H9 (cell line): ENCODE measurements at regions not wholly inside any gene's neighbourhood (a gene's known extent, or its start where the extent isn't known, plus 50 kb on each side); places are given as distances from the start of the nearest gene placed in this dataset.

Experiments used
- DNase-seq: peaks from one replicate; pipeline ENCODE4 v3.0.0-alpha.2; 2017
- H2AFZ ChIP-seq: one replicate; pipeline ENCODE4 v1.6.1; 2013; ENCODE audit warnings: mild to moderate bottlenecking, low read length, control low read depth, moderate library complexity
- H2AK5ac ChIP-seq: 2 replicates; pipeline ENCODE4 v1.6.1; 2013; ENCODE audit warnings: low read length, control low read depth, mixed read lengths; ENCODE audit not compliant: insufficient read length
- H2BK120ac ChIP-seq: one replicate; pipeline ENCODE4 v1.6.1; 2013; ENCODE audit warnings: low read depth, mild to moderate bottlenecking, low read length, control low read depth, inconsistent platforms; ENCODE audit not compliant: poor library complexity, severe bottlenecking
- H2BK12ac ChIP-seq: 2 replicates; pipeline ENCODE4 v1.6.1; 2013; ENCODE audit warnings: low read length, control low read depth, mixed read lengths, low read depth; ENCODE audit not compliant: insufficient read length
- H2BK15ac ChIP-seq: 2 replicates; pipeline ENCODE4 v1.6.1; 2013; ENCODE audit warnings: low read depth, low read length, control low read depth
- H2BK20ac ChIP-seq: one replicate; pipeline ENCODE4 v1.6.1; 2013; ENCODE audit warnings: low read depth, mild to moderate bottlenecking, low read length, control low read depth, inconsistent platforms; ENCODE audit not compliant: poor library complexity, severe bottlenecking
- H2BK5ac ChIP-seq: 2 replicates; pipeline ENCODE4 v1.6.1; 2013; ENCODE audit warnings: low read length, control low read depth, mixed read lengths; ENCODE audit not compliant: insufficient read length
- H3K14ac ChIP-seq: 2 replicates; pipeline ENCODE4 v1.6.1; 2013; ENCODE audit warnings: low read length, control low read depth; ENCODE audit not compliant: insufficient read depth
- H3K18ac ChIP-seq: 2 replicates; pipeline ENCODE4 v1.6.1; 2013; ENCODE audit warnings: low read depth, mild to moderate bottlenecking, mixed read lengths, low read length, control low read depth; ENCODE audit not compliant: insufficient read length
- H3K23ac ChIP-seq: 2 replicates; pipeline ENCODE4 v1.6.1; 2013; ENCODE audit warnings: low read length, control low read depth, mixed read lengths, low read depth; ENCODE audit not compliant: insufficient read length
- H3K23me2 ChIP-seq: 2 replicates; pipeline ENCODE4 v1.6.1; 2013; ENCODE audit warnings: low read depth, mild to moderate bottlenecking, mixed read lengths, low read length, control low read depth; ENCODE audit not compliant: insufficient read length, poor library complexity, severe bottlenecking
- H3K27ac ChIP-seq: 2 replicates; pipeline ENCODE4 v1.5.1; 2013; ENCODE audit warnings: low read length, control low read depth, mixed read lengths, low read depth; ENCODE audit not compliant: insufficient read length
- H3K27me3 ChIP-seq: 2 replicates; pipeline ENCODE4 v1.6.1; 2013; ENCODE audit warnings: low read length, control low read depth, inconsistent platforms; ENCODE audit not compliant: insufficient read depth
- H3K4ac ChIP-seq: 2 replicates; pipeline ENCODE4 v1.6.1; 2013; ENCODE audit warnings: low read depth, mild to moderate bottlenecking, control low read depth, inconsistent platforms, low read length, moderate library complexity
- H3K4me1 ChIP-seq: 2 replicates; pipeline ENCODE4 v1.6.1; 2013; ENCODE audit warnings: low read length, control low read depth, inconsistent platforms; ENCODE audit not compliant: insufficient read depth
- H3K4me2 ChIP-seq: 2 replicates; pipeline ENCODE4 v1.6.1; 2013; ENCODE audit warnings: low read length, control low read depth, mixed read lengths; ENCODE audit not compliant: insufficient read length, insufficient read depth
- H3K56ac ChIP-seq: 2 replicates; pipeline ENCODE4 v1.6.1; 2013; ENCODE audit warnings: low read depth, mild to moderate bottlenecking, mixed read lengths, low read length, control low read depth; ENCODE audit not compliant: insufficient read length
- H3K79me1 ChIP-seq: 2 replicates; pipeline ENCODE4 v1.6.1; 2013; ENCODE audit warnings: low read depth, mild to moderate bottlenecking, moderate library complexity, low read length, control low read depth, inconsistent platforms; ENCODE audit not compliant: insufficient read depth, poor library complexity, severe bottlenecking
- H3K79me2 ChIP-seq: 2 replicates; pipeline ENCODE4 v1.6.1; 2013; ENCODE audit warnings: low read length, control low read depth, inconsistent platforms; ENCODE audit not compliant: insufficient read depth
- H3K9ac ChIP-seq: 2 replicates; pipeline ENCODE4 v1.6.1; 2013; ENCODE audit warnings: low read length, control low read depth, mixed read lengths; ENCODE audit not compliant: insufficient read length; ENCODE audit errors: extremely low read depth
- H3K9me3 ChIP-seq: one replicate; pipeline ENCODE4 v1.6.1; 2013; ENCODE audit warnings: low read depth, low read length, inconsistent platforms; ENCODE audit not compliant: control insufficient read depth
- H3T11ph ChIP-seq: one replicate; pipeline ENCODE4 v1.6.1; 2013; ENCODE audit warnings: mild to moderate bottlenecking, low read length, control low read depth, inconsistent platforms
- H4K20me1 ChIP-seq: one replicate; pipeline ENCODE4 v1.6.1; 2013; ENCODE audit not compliant: control insufficient read depth, insufficient read length, insufficient read depth
- H4K5ac ChIP-seq: 2 replicates; pipeline ENCODE4 v1.6.1; 2013; ENCODE audit warnings: low read depth, mild to moderate bottlenecking, mixed read lengths, low read length, control low read depth; ENCODE audit not compliant: insufficient read length
- H4K8ac ChIP-seq: replicated peaks from 2 replicates; pipeline ENCODE4 v1.6.1; 2013; ENCODE audit warnings: low read length, control low read depth, mixed read lengths, low read depth; ENCODE audit not compliant: insufficient read length
- H4K91ac ChIP-seq: 2 replicates; pipeline ENCODE4 v1.6.1; 2013; ENCODE audit warnings: low read depth, mild to moderate bottlenecking, moderate library complexity, mixed read lengths, low read length, control low read depth; ENCODE audit not compliant: insufficient read length
- H3K27ac Mint-ChIP-seq, 3 experiments: 2 replicates in 2 of 3; 3 replicates in 1 of 3; pipeline ENCODE4 v1.8.0; 2020 to 2021; ENCODE audit warnings: mixed read lengths in 3 of 3, mild to moderate bottlenecking in 1 of 3, moderate library complexity in 1 of 3
- H3K27me3 Mint-ChIP-seq: 2 replicates; pipeline ENCODE4 v1.8.0; 2021; ENCODE audit warnings: low read depth, mild to moderate bottlenecking, moderate library complexity, mixed read lengths
- H3K36me3 Mint-ChIP-seq, 3 experiments: 2 replicates in 2 of 3; 3 replicates in 1 of 3; pipeline ENCODE4 v1.8.0; 2020 to 2021; ENCODE audit warnings: low read depth in 3 of 3, mixed read lengths in 3 of 3; ENCODE audit not compliant: insufficient read depth in 1 of 3
- H3K4me1 Mint-ChIP-seq, 2 experiments: 2 replicates each; pipeline ENCODE4 v1.8.0; 2020; ENCODE audit warnings: mixed read lengths in 2 of 2
- H3K4me3 Mint-ChIP-seq, 2 experiments: 2 replicates in 1 of 2; 3 replicates in 1 of 2; pipeline ENCODE4 v1.8.0; 2020 to 2021; ENCODE audit warnings: mild to moderate bottlenecking in 2 of 2, mixed read lengths in 2 of 2, moderate library complexity in 1 of 2
- H3K9me3 Mint-ChIP-seq, 2 experiments: 2 replicates in 1 of 2; 3 replicates in 1 of 2; pipeline ENCODE4 v1.8.0; 2020; ENCODE audit warnings: mild to moderate bottlenecking in 2 of 2, mixed read lengths in 2 of 2, moderate library complexity in 1 of 2
- CTCF ChIP-seq: fragments of 200-600 bp; sonication (generic); conservative IDR thresholded peaks from 3 replicates; pipeline ENCODE4 v1.8.0; 2021; ENCODE audit warnings: antibody characterized with exemption, mild to moderate bottlenecking
- WGBS: extraction: QIAGEN DNeasy Blood & Tissue Kit; methylation state at CpG from one replicate; pipeline ENCODE4 v1.1.7; 2013; ENCODE audit warnings: missing lambda C conversion rate, low lambda C conversion rate, mixed read lengths; ENCODE audit not compliant: insufficient read length; ENCODE audit errors: extremely low coverage; 5-methylcytosine and 5-hydroxymethylcytosine counted together

DNA sequence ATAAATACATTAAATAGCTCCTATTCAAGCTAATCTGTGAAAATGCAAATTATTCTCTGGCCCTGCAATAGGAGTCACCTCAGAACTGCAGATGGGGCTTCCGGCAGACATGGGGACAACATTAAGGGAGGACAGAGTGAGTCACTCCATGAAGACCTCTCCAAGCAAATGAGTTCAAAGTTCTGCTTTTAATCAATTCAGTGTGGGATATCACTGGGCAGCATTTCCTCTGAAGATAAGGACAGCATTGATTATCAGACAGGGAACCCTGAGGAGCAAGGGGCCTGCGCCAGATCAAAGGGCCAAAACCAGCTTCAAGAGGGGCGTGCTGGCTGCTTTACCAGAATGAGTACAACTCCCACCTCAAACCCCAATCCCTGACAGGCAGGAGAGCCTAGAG is 356.9 kb upstream of the KLHL29 start:
- Mint-ChIP-seq H3K27me3 (peaks cover 3% of the 10 kb centered on the region; the same call in 1 of the 2 replicates), H3K4me1 (peaks cover 13 to 14% of the 10 kb centered on the region in 2 experiments), H3K9me3 (no peaks in the 10 kb centered on the region; a peak in 1 of 5 replicates), H3K36me3 (no peaks in the 10 kb centered on the region), H3K27ac (no peak overlapping the region), H3K4me3 (no peak overlapping the region)
- no peak overlapping the region for H4K5ac ChIP-seq
- H3K9ac ChIP-seq: no peak overlapping the region
- no peak for TF ChIP-seq CTCF
- no peak overlapping the region for H3T11ph ChIP-seq
- H3K4me2 ChIP-seq: no peak overlapping the region
- H2AK5ac ChIP-seq: no peak overlapping the region
- H3K23me2 ChIP-seq: no peaks in the 10 kb centered on the region
- no peaks in the 10 kb centered on the region for H3K27me3 ChIP-seq
- H3K18ac ChIP-seq: no peak overlapping the region
- H3K14ac ChIP-seq: no peak overlapping the region
- H2BK15ac ChIP-seq: no peak overlapping the region
- H3K4ac ChIP-seq: no peak overlapping the region
- H3K4me1 ChIP-seq: no peaks in the 10 kb centered on the region; the same call in 1 of the 2 replicates
- H3K27ac ChIP-seq: no peak overlapping the region
- H2AFZ ChIP-seq: no peak overlapping the region
- no peaks in the 10 kb centered on the region for H3K79me2 ChIP-seq
- H3K79me1 ChIP-seq: no peaks in the 10 kb centered on the region
- no peak overlapping the region for H2BK5ac ChIP-seq
- no peaks in the 10 kb centered on the region for H3K9me3 ChIP-seq
- no CpG with 5 or more reads among the region's 3 CpGs for WGBS
- H2BK20ac ChIP-seq: no peak overlapping the region
- no peak overlapping the region for H3K23ac ChIP-seq
- H2BK12ac ChIP-seq: no peak overlapping the region
- no peak overlapping the region for H4K8ac ChIP-seq
- H3K56ac ChIP-seq: no peak overlapping the region
- no peak overlapping the region for H4K91ac ChIP-seq
- DNase-seq: no peak
- H2BK120ac ChIP-seq: no peak overlapping the region
- H4K20me1 ChIP-seq: no peaks in the 10 kb centered on the region
